ENCODE measurements at regions not wholly inside any gene's neighbourhood (a gene's known extent, or its start where the extent isn't known, plus 50 kb on each side); places are given as distances from the start of the nearest gene placed in this dataset.

GRCh38 chr14:23876160-23876750 is 77.3 kb upstream of the DHRS4 start:
- no peak for ATAC-seq (ENCODE audit: low read depth)
- TF ChIP-seq CTCF (IDR thresholded peaks at IDR 0.05): no peak
- no peaks in the 10 kb centered on the region for H3K36me3 Mint-ChIP-seq (ENCODE audit: low read depth)
- H3K27ac Mint-ChIP-seq: no peak overlapping the region
- H3K9me3 Mint-ChIP-seq: peaks cover 3% of the 10 kb centered on the region
- ChIA-PET POLR2A (no interaction called here), CTCF (no interaction called here)
- no peak for DNase-seq
- no peak overlapping the region for H3K4me3 Mint-ChIP-seq
- no peaks in the 10 kb centered on the region for H3K4me1 Mint-ChIP-seq
- intact Hi-C loops (cut with micrococcal nuclease): no loop called here
- H3K27me3 Mint-ChIP-seq: peaks cover 18% of the 10 kb centered on the region

- Mint-ChIP-seq H3K4me3 (no peak overlapping the region), H3K27ac (no peak overlapping the region), H3K36me3 (ENCODE audit: low read depth) (no peaks in the 10 kb centered on the region), H3K27me3 (peaks cover 12% of the 10 kb centered on the region), H3K9me3 (peaks cover 3% of the 10 kb centered on the region), H3K4me1 (no peaks in the 10 kb centered on the region)
- ChIA-PET POLR2A (no interaction called here), CTCF (no interaction called here)
- no peak for DNase-seq
- intact Hi-C loops (cut with micrococcal nuclease): no loop called here
- no peak for ATAC-seq (ENCODE audit: low read depth)
- TF ChIP-seq CTCF (IDR thresholded peaks at IDR 0.05): no peak
These were observed 76.5 kb upstream of the DHRS4 start for GRCh38 chr14:23877111-23877510.

- ATAC-seq (ENCODE audit: low read depth) (no peak), DNase-seq (no peak)
- Mint-ChIP-seq H3K4me3 (no peak overlapping the region), H3K27ac (no peak overlapping the region), H3K27me3 (peaks cover 12% of the 10 kb centered on the region), H3K36me3 (ENCODE audit: low read depth) (no peaks in the 10 kb centered on the region), H3K4me1 (no peaks in the 10 kb centered on the region), H3K9me3 (peaks cover 3% of the 10 kb centered on the region)
- ChIA-PET CTCF (no interaction called here), POLR2A (no interaction called here)
- TF ChIP-seq CTCF (IDR thresholded peaks at IDR 0.05): no peak
- intact Hi-C loops (cut with micrococcal nuclease): no loop called here
These were observed 75.9 kb upstream of the DHRS4 start for GRCh38 chr14:23877538-23878180.

- Mint-ChIP-seq H3K36me3 (ENCODE audit: low read depth) (no peaks in the 10 kb centered on the region), H3K4me1 (no peaks in the 10 kb centered on the region), H3K27ac (no peak overlapping the region), H3K9me3 (no peaks in the 10 kb centered on the region), H3K27me3 (peaks cover 4% of the 10 kb centered on the region), H3K4me3 (no peak overlapping the region)
- TF ChIP-seq CTCF (IDR thresholded peaks at IDR 0.05): no peak
- intact Hi-C loops (cut with micrococcal nuclease): no loop called here
- DNase-seq: no peak
- no peak for ATAC-seq (ENCODE audit: low read depth)
- POLR2A ChIA-PET: no interaction called here
- CTCF ChIA-PET: no interaction called here
These were observed 72.3 kb upstream of the DHRS4 start for GRCh38 chr14:23881282-23881681.

- intact Hi-C loops (cut with micrococcal nuclease): no loop called here
- DNase-seq (no peak), ATAC-seq (ENCODE audit: low read depth) (no peak)
- no peaks in the 10 kb centered on the region for H3K4me1 Mint-ChIP-seq
- peaks cover 11% of the 10 kb centered on the region for H3K27me3 Mint-ChIP-seq
- TF ChIP-seq CTCF (IDR thresholded peaks at IDR 0.05): no peak
- POLR2A ChIA-PET: no interaction called here
- no peak overlapping the region for H3K27ac Mint-ChIP-seq
- CTCF ChIA-PET: no interaction called here
- H3K36me3 Mint-ChIP-seq (ENCODE audit: low read depth): no peaks in the 10 kb centered on the region
- peaks cover 4% of the 10 kb centered on the region for H3K9me3 Mint-ChIP-seq
- H3K4me3 Mint-ChIP-seq: no peak overlapping the region
These were observed 69.7 kb upstream of the DHRS4 start for GRCh38 chr14:23883684-23884540.

Measured in activated B cell treated with CpG ODN at 0.5 μM for 24 hours (primary cell).